ENCODE measurements at regions not wholly inside any gene's neighbourhood (a gene's known extent, or its start where the extent isn't known, plus 50 kb on each side); places are given as distances from the start of the nearest gene placed in this dataset.
"Not testable (repeated sequence)": the region's sequence is repeated elsewhere in the genome, so short reads cannot be mapped to it uniquely, and the experiment has no call there.

GRCh38 chr22:34319346-34319745, 399.1 kb upstream of the LARGE1 start:
- DNase-seq (ENCODE audit: low read depth), result no peak

- no peak for DNase-seq (ENCODE audit: low read depth)
Measured at GRCh38 chr22:34324763-34325162, 404.5 kb upstream of the LARGE1 start.

- DNase-seq (ENCODE audit: low read depth), result no peak
Measured at GRCh38 chr22:34326901-34327300, 406.6 kb upstream of the LARGE1 start.

- no peak for DNase-seq (ENCODE audit: low read depth)
Measured at GRCh38 chr22:34330432-34330831, 410.2 kb upstream of the LARGE1 start.

- no peak for DNase-seq (ENCODE audit: low read depth)
Measured at GRCh38 chr22:34333285-34333684, 413.0 kb upstream of the LARGE1 start.

- DNase-seq (ENCODE audit: low read depth), result no peak
Measured at GRCh38 chr22:34334893-34335292, 414.6 kb upstream of the LARGE1 start.

- DNase-seq (ENCODE audit: low read depth), result no peak
Measured at GRCh38 chr22:34344702-34345101, 424.4 kb upstream of the LARGE1 start.

GRCh38 chr22:34354071-34354817, 434.0 kb upstream of the LARGE1 start:
- DNase-seq (ENCODE audit: low read depth), result no peak

- no peak for DNase-seq (ENCODE audit: low read depth)
Measured at GRCh38 chr22:34356481-34356880, 436.2 kb upstream of the LARGE1 start.

GRCh38 chr22:34370711-34371110, 450.4 kb upstream of the LARGE1 start:
- DNase-seq (ENCODE audit: low read depth), result no peak

- DNase-seq (ENCODE audit: low read depth), result no peak
Measured at GRCh38 chr22:34379825-34380224, 459.5 kb upstream of the LARGE1 start.

GRCh38 chr22:34380532-34380931, 460.3 kb upstream of the LARGE1 start:
- no peak for DNase-seq (ENCODE audit: low read depth)

GRCh38 chr22:34390400-34390799, 470.1 kb upstream of the LARGE1 start:
- DNase-seq (ENCODE audit: low read depth), result no peak

- no peak for DNase-seq (ENCODE audit: low read depth)
Measured at GRCh38 chr22:34395370-34395769, 475.1 kb upstream of the LARGE1 start.

- no peak for DNase-seq (ENCODE audit: low read depth)
Measured at GRCh38 chr22:34403667-34404066, 483.4 kb upstream of the LARGE1 start.

GRCh38 chr22:34410111-34410510, 489.8 kb upstream of the LARGE1 start:
- DNase-seq (ENCODE audit: low read depth), result no peak

- peak; percentile 3 for DNase-seq (ENCODE audit: low read depth)
Measured at GRCh38 chr22:34414467-34415440, 494.5 kb upstream of the LARGE1 start.

GRCh38 chr22:34416022-34416860, 496.0 kb upstream of the LARGE1 start:
- DNase-seq (ENCODE audit: low read depth), result no peak

- not testable (repeated sequence) for DNase-seq (ENCODE audit: low read depth)
Measured at GRCh38 chr22:34422948-34423347, 502.7 kb upstream of the LARGE1 start.

GRCh38 chr22:34427436-34427835, 507.2 kb upstream of the LARGE1 start:
- no peak for DNase-seq (ENCODE audit: low read depth)

- DNase-seq (ENCODE audit: low read depth), result no peak
Measured at GRCh38 chr22:34427841-34428240, 507.6 kb upstream of the LARGE1 start.

GRCh38 chr22:34429314-34429713, 509.0 kb upstream of the LARGE1 start:
- DNase-seq (ENCODE audit: low read depth), result no peak
